Trophoblast cell (in vitro differentiated cells and primary cell): ENCODE measurements at regions not wholly inside any gene's neighbourhood (a gene's known extent, or its start where the extent isn't known, plus 50 kb on each side); places are given as distances from the start of the nearest gene placed in this dataset.

ENCODE experiments used
- DNase-seq, 2 donors: peaks; one replicate each; pipeline ENCODE4 v3.0.0-alpha.2; 2016
- H2AFZ ChIP-seq: 2 replicates; pipeline ENCODE4 v1.6.1; 2013; ENCODE audit warnings: low read length, moderate library complexity, mild to moderate bottlenecking; ENCODE audit not compliant: insufficient read depth, poor library complexity
- H2AK5ac ChIP-seq: 2 replicates; pipeline ENCODE4 v1.6.1; 2013; ENCODE audit warnings: mild to moderate bottlenecking, low read length
- H2BK120ac ChIP-seq: 2 replicates; pipeline ENCODE4 v1.6.1; 2013; ENCODE audit warnings: low read length, mild to moderate bottlenecking, moderate library complexity; ENCODE audit not compliant: insufficient read depth, poor library complexity
- H2BK12ac ChIP-seq: 2 replicates; pipeline ENCODE4 v1.6.1; 2013; ENCODE audit warnings: mild to moderate bottlenecking, low read length, moderate library complexity
- H2BK5ac ChIP-seq: 2 replicates; pipeline ENCODE4 v1.6.1; 2013; ENCODE audit warnings: low read length, low read depth, moderate library complexity, mild to moderate bottlenecking; ENCODE audit not compliant: poor library complexity
- H3K14ac ChIP-seq: 2 replicates; pipeline ENCODE4 v1.6.1; 2013; ENCODE audit warnings: mild to moderate bottlenecking, low read length
- H3K18ac ChIP-seq: 2 replicates; pipeline ENCODE4 v1.6.1; 2013; ENCODE audit warnings: mild to moderate bottlenecking, low read length
- H3K23ac ChIP-seq: 2 replicates; pipeline ENCODE4 v1.6.1; 2013; ENCODE audit warnings: low read length
- H3K27ac ChIP-seq: 2 replicates; pipeline ENCODE4 v1.5.1; 2013; ENCODE audit warnings: low read depth, mild to moderate bottlenecking, inconsistent platforms, low read length, moderate library complexity
- H3K27me3 ChIP-seq: 2 replicates; pipeline ENCODE4 v1.6.1; 2013; ENCODE audit warnings: inconsistent platforms, mild to moderate bottlenecking, low read length, moderate library complexity; ENCODE audit not compliant: insufficient read depth
- H3K36me3 ChIP-seq, 2 experiments: 1 replicate in 1 of 2; 2 replicates in 1 of 2; pipeline ENCODE4 v1.6.1; 2013; ENCODE audit warnings: low read length in 2 of 2, mild to moderate bottlenecking in 2 of 2, moderate library complexity in 1 of 2; ENCODE audit not compliant: insufficient read depth in 2 of 2, control insufficient read depth in 1 of 2
- H3K4ac ChIP-seq: 2 replicates; pipeline ENCODE4 v1.6.1; 2013; ENCODE audit warnings: low read depth, mild to moderate bottlenecking, low read length, moderate library complexity
- H3K4me1 ChIP-seq, 2 experiments: 1 replicate in 1 of 2; 2 replicates in 1 of 2; pipeline ENCODE4 v1.6.1; 2013; ENCODE audit warnings: low read length in 2 of 2, mild to moderate bottlenecking in 2 of 2, moderate library complexity in 1 of 2; ENCODE audit not compliant: insufficient read depth in 2 of 2, control insufficient read depth in 1 of 2
- H3K4me2 ChIP-seq: 2 replicates; pipeline ENCODE4 v1.6.1; 2013; ENCODE audit warnings: inconsistent platforms, mild to moderate bottlenecking, low read length, moderate library complexity
- H3K4me3 ChIP-seq: 2 replicates; pipeline ENCODE4 v1.5.1; 2013; ENCODE audit warnings: mild to moderate bottlenecking, low read depth, low read length, inconsistent platforms
- H3K79me1 ChIP-seq: one replicate; pipeline ENCODE4 v1.6.1; 2013; ENCODE audit warnings: low read length
- H3K79me2 ChIP-seq: 2 replicates; pipeline ENCODE4 v1.6.1; 2013; ENCODE audit warnings: low read length, mild to moderate bottlenecking; ENCODE audit not compliant: control insufficient read depth, insufficient read depth, poor library complexity
- H3K9ac ChIP-seq: 2 replicates; pipeline ENCODE4 v1.6.1; 2013; ENCODE audit warnings: mild to moderate bottlenecking, low read length
- H3K9me3 ChIP-seq: 2 replicates; pipeline ENCODE4 v1.6.1; 2013; ENCODE audit warnings: low read depth, mild to moderate bottlenecking, control low read depth, inconsistent platforms, low read length; ENCODE audit not compliant: insufficient read depth
- H4K12ac ChIP-seq: 2 replicates; pipeline ENCODE4 v1.6.1; 2013; ENCODE audit warnings: low read depth, mild to moderate bottlenecking, low read length, moderate library complexity
- H4K8ac ChIP-seq: 2 replicates; pipeline ENCODE4 v1.6.1; 2013; ENCODE audit warnings: low read depth, mild to moderate bottlenecking, low read length, moderate library complexity
- H4K91ac ChIP-seq: one replicate; pipeline ENCODE4 v1.6.1; 2013; ENCODE audit warnings: low read depth, mild to moderate bottlenecking, low read length, moderate library complexity
- WGBS: extraction: QIAGEN DNeasy Blood & Tissue Kit; methylation state at CpG from one replicate; pipeline ENCODE4 v1.1.7; 2013; ENCODE audit warnings: missing lambda C conversion rate; ENCODE audit not compliant: insufficient read length, insufficient coverage; ENCODE audit errors: extremely low coverage; 5-methylcytosine and 5-hydroxymethylcytosine counted together

DNA sequence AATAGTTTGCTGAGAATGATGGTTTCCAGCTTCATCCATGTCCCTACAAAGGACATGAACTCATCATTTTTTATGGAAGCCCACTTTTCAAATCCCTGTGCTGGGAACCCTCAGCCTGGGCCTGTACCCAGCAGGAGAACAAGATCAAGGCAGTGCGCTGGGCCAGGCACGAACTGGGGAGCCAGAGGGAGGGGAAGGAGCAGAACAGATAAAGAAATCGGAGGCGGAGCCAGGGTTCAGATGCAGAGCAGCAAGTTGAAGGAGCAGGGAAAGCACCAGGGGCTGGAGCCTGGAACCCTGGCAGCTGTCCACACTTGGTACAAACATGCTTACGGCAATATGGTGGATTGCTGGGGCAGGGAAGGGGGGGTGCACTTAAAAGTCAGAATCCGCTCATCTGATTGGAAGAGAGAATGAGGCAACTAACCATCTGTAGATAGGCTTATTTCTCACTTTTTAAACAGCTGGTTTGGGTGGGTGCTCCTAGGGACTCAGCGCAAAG is 107.5 kb downstream of the NOG start:
- peak overlapping the region; percentile 77 for H4K91ac ChIP-seq
- no CpG with 5 or more reads among the region's 7 CpGs for WGBS
- peaks cover 25 to 29% of the 10 kb centered on the region in 2 experiments for H3K4me1 ChIP-seq

DNA sequence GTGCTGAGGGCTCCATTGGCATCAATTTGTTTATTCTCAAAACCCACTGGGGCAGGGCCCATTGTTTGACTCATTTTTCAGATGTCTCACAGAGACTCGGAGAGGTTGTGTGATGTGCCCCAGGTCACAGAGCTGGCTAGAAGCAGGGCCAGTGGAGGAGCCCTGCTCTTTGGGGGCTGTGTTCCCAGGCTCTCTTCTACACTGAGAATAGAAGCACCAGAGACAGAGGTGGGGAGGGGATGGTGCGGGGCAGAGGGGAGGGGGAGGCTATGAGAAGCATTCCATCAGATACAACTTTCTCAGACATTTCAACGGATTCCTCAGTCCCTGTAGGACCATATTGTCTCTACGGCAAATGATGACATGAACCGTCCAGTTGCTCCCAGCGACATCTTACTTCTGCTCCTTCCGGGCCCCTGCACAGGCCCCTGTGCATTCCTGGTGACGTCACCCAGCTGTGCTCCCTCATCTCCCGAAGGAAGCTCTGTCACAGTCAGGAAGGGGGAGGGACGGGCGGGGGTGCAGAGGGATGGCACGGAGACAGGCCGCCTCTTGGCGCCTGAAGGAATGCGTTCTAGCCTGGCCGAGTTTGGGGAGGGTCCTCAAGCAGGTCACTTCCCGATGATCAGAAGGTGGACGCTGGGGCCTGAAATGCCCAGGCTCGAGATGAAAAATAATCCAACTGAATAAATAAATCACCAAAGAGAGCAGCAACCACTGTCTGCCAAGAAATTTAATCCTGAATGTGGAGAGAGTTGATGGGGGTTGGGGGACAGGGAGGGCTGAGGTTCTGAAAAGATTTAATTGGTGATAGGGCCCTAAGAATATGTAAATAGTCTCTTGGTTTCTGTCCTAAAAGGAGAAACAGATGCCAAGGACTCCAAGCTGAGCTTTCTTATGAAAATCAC is 114.1 kb downstream of the NOG start:
- Histone ChIP-seq H3K36me3 (no peaks in the 10 kb centered on the region), H3K79me1 (peaks cover 66% of the 10 kb centered on the region), H2BK5ac (peak overlapping the region; percentile 95), H2AFZ (no peak overlapping the region), H3K27ac (peak overlapping the region; percentile 100), H3K9ac (no peak overlapping the region), H2BK120ac (peak overlapping the region; percentile 90), H2AK5ac (no peak overlapping the region), H3K18ac (no peak overlapping the region), H3K4ac (peak overlapping the region; percentile 71), H4K91ac (peak overlapping the region; percentile 96), H3K14ac (peak overlapping the region; percentile 73), H4K8ac (peak overlapping the region; percentile 84), H3K79me2 (peaks cover 12% of the 10 kb centered on the region), H3K9me3 (no peaks in the 10 kb centered on the region), H3K4me2 (peak overlapping the region; percentile 3), H4K12ac (peak overlapping the region; percentile 61), H3K4me1 (peaks cover 24 to 37% of the 10 kb centered on the region in 2 experiments), H3K27me3 (no peaks in the 10 kb centered on the region), H2BK12ac (peak overlapping the region; percentile 87), H3K4me3 (no peak overlapping the region), H3K23ac (no peak overlapping the region)
- DNase-seq: peak in 1 of 2 donors; percentile 23
- no CpG with 5 or more reads among the region's 19 CpGs for WGBS

More for the DNA sequence above, 107.5 kb downstream of the NOG start:
- no peak overlapping the region for H3K23ac ChIP-seq
- DNase-seq: no peak
- peak overlapping the region; percentile 90 for H3K4ac ChIP-seq
- H3K4me3 ChIP-seq: no peak overlapping the region
- no peak overlapping the region for H3K9ac ChIP-seq
- peak overlapping the region; percentile 86 for H3K18ac ChIP-seq
- H3K9me3 ChIP-seq: no peaks in the 10 kb centered on the region
- no peaks in the 10 kb centered on the region for H3K36me3 ChIP-seq
- peak overlapping the region; percentile 88 for H3K14ac ChIP-seq
- peak overlapping the region; percentile 97 for H2BK120ac ChIP-seq
- peak overlapping the region; percentile 78 for H4K8ac ChIP-seq
- H2BK5ac ChIP-seq: peak overlapping the region; percentile 90
- H2BK12ac ChIP-seq: peak overlapping the region; percentile 98
- H3K4me2 ChIP-seq: no peak overlapping the region
- H3K79me1 ChIP-seq: peaks cover 59% of the 10 kb centered on the region
- H3K27ac ChIP-seq: peak overlapping the region; percentile 7
- H2AFZ ChIP-seq: peak overlapping the region; percentile 10
- H2AK5ac ChIP-seq: peak overlapping the region; percentile 87
- H4K12ac ChIP-seq: no peak overlapping the region
- H3K27me3 ChIP-seq: no peaks in the 10 kb centered on the region
- H3K79me2 ChIP-seq: peaks cover 10% of the 10 kb centered on the region

DNA sequence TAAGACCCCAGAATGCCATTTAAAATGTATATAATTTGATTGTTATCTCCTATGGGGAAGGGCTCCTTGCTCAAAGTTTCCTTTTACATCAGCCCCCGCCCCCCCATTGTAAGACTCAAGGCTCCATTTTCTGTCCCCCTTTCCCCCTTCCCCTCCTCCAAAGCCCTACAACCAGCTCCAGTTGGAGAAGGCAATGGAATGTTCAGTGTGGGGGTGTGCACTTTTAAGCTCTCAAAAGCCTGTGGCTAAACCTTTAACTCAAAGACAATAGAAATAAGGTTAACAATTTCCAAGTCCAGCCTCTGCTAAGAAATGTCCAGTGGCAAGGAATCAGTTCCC is 114.7 kb downstream of the NOG start:
- H3K4me3 ChIP-seq: no peak overlapping the region
- H3K27me3 ChIP-seq: no peaks in the 10 kb centered on the region
- H4K8ac ChIP-seq: no peak overlapping the region
- peaks cover 24 to 37% of the 10 kb centered on the region in 2 experiments for H3K4me1 ChIP-seq
- H2AK5ac ChIP-seq: no peak overlapping the region
- H3K9ac ChIP-seq: no peak overlapping the region
- peak overlapping the region; percentile 100 for H3K27ac ChIP-seq
- H3K4me2 ChIP-seq: peak overlapping the region; percentile 8
- H4K91ac ChIP-seq: peak overlapping the region; percentile 100
- no peak overlapping the region for H2AFZ ChIP-seq
- peaks cover 12% of the 10 kb centered on the region for H3K79me2 ChIP-seq
- H2BK5ac ChIP-seq: peak overlapping the region; percentile 99
- H3K9me3 ChIP-seq: no peaks in the 10 kb centered on the region
- peaks cover 65% of the 10 kb centered on the region for H3K79me1 ChIP-seq
- H3K4ac ChIP-seq: no peak overlapping the region
- H2BK12ac ChIP-seq: no peak overlapping the region
- no peak overlapping the region for H2BK120ac ChIP-seq
- H3K18ac ChIP-seq: no peak overlapping the region
- no peak overlapping the region for H3K14ac ChIP-seq
- no CpG with 5 or more reads among the region's 1 CpG for WGBS
- no peak overlapping the region for H4K12ac ChIP-seq
- no peaks in the 10 kb centered on the region for H3K36me3 ChIP-seq
- H3K23ac ChIP-seq: no peak overlapping the region
- no peak for DNase-seq

DNA sequence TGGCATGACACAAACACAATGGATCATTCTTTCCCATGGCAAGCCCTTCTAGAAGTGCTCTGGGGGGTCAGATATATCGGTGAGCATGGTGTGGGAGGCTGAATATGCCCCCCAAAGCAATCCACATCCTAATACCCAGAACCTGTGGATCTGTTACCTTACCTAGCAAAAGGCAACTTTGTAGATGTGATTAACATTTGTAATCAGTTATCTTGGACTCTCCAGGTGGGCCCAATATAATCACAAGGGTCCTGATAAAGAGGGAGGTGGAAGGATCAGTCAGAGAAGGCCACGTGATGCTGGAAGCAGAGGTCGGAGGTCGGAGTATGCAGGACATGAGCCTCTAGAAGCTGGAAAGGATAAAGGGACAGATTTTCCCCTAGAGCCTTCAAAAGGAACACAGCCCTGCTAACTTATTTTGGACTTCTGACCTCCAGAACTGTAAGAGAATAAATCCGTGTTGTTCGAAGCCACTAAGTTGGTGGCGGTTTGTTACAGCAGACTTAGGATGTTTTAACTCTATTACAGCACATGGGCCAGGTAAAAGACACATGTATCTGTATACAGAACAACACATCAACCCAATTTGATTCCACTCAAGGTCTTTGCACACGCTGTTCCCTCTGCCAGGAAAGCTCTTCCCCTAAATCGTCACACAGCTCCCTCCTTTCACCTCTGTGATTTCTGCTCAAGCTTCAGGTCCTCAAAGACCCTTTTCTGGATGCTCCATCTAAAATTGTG is 115.3 kb downstream of the NOG start:
- Histone ChIP-seq H2AFZ (peak overlapping the region; percentile 52), H3K79me2 (peaks cover 12% of the 10 kb centered on the region), H2BK120ac (peak overlapping the region; percentile 99), H3K4me3 (no peak overlapping the region), H3K4me2 (no peak overlapping the region), H3K9me3 (no peaks in the 10 kb centered on the region), H3K4me1 (peaks cover 24 to 37% of the 10 kb centered on the region in 2 experiments), H3K14ac (peak overlapping the region; percentile 98), H2BK12ac (peak overlapping the region; percentile 99), H4K12ac (no peak overlapping the region), H3K27ac (peak overlapping the region; percentile 100), H3K79me1 (peaks cover 64% of the 10 kb centered on the region), H3K27me3 (no peaks in the 10 kb centered on the region), H4K8ac (peak overlapping the region; percentile 85), H2BK5ac (peak overlapping the region; percentile 99), H3K9ac (no peak overlapping the region), H3K36me3 (no peaks in the 10 kb centered on the region), H2AK5ac (peak overlapping the region; percentile 95), H3K18ac (peak overlapping the region; percentile 98), H4K91ac (peak overlapping the region; percentile 100), H3K23ac (peak overlapping the region; percentile 50), H3K4ac (peak overlapping the region; percentile 93)
- WGBS: no CpG with 5 or more reads among the region's 9 CpGs
- DNase-seq: no peak
